ENCODE measurements at regions not wholly inside any gene's neighbourhood (a gene's known extent, or its start where the extent isn't known, plus 50 kb on each side); places are given as distances from the start of the nearest gene placed in this dataset.

DNA sequence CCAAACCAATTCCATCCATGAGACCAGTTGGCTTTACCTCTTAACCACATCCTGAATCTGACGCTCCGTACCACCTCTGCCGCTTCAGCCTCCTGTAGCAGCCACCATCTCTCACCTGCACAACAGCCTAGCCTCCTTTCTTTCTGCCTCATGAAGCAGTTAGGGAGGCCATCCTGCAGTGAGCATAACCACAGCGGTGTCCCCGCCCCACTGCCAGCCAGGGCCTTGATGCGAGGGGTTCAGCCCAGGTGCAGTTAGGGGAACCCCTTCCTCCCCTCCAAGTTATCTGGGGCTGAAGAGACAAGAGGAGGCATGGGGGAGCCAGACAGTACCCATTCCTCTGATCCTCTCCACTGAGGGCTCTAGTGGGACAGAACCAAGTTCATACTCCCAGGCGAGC, 167.0 kb downstream of the C5orf15 start:
- peaks cover 0 to 7% (median 0%) of the 10 kb centered on the region in 3 donors for H3K9me3 ChIP-seq
- 100% methylated on average over 5 of the region's 7 CpGs; no CpG with 5 or more reads in 1 of the 2 donors for WGBS, 2 donors (ENCODE audit: low coverage in 1 of 2)
- H3K36me3 ChIP-seq = no peaks in the 10 kb centered on the region
- H3K4me1 ChIP-seq = no peaks in the 10 kb centered on the region
- no peak overlapping the region for H3K27ac ChIP-seq
- TF ChIP-seq POLR2A (IDR thresholded peaks at IDR 0.05) = no peak
- TF ChIP-seq, protein P1, sequence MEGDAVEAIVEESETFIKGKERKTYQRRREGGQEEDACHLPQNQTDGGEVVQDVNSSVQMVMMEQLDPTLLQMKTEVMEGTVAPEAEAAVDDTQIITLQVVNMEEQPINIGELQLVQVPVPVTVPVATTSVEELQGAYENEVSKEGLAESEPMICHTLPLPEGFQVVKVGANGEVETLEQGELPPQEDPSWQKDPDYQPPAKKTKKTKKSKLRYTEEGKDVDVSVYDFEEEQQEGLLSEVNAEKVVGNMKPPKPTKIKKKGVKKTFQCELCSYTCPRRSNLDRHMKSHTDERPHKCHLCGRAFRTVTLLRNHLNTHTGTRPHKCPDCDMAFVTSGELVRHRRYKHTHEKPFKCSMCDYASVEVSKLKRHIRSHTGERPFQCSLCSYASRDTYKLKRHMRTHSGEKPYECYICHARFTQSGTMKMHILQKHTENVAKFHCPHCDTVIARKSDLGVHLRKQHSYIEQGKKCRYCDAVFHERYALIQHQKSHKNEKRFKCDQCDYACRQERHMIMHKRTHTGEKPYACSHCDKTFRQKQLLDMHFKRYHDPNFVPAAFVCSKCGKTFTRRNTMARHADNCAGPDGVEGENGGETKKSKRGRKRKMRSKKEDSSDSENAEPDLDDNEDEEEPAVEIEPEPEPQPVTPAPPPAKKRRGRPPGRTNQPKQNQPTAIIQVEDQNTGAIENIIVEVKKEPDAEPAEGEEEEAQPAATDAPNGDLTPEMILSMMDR (IDR thresholded peaks at IDR 0.05) = no peak
- TF ChIP-seq EP300 (IDR thresholded peaks at IDR 0.05) = no peak
- no peak for TF ChIP-seq POLR2AphosphoS5 (IDR thresholded peaks at IDR 0.05)
- H3K27me3 ChIP-seq = peaks cover 44% of the 10 kb centered on the region
- no peak for ATAC-seq
- H3K4me3 ChIP-seq = no peak overlapping the region

DNA sequence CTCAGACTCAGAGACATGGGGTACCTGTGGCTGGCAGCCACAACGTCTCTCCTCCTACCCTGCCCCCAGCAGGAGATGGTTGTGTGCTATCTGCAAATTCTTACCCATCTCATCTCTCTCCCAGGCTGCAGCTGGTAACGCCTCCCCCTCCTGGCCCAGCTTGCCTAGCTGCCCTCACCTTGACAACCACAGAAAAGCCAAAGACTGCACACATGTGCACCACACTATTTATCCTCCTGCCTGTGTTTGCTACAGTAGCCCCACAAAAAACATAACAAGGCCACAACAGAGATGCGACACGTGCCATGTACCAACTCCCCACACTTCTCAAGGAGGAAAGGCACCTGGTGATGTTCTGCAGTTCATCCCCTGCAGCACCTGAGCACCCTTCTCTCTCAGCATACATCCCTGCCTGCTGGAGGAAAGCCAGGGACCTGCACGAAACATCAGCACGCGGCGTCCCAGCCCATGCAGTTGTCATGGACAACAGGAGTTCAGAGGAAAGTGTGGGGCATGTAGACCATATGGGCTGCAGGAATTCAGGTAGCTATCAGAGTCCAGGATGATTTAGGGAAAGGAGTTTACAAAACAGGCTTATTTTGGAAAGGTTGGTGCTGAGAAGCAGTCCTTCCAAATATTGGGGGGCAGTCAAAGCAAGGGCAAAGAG, 168.7 kb downstream of the C5orf15 start:
- Histone ChIP-seq H3K36me3 (no peaks in the 10 kb centered on the region), H3K4me1 (no peaks in the 10 kb centered on the region), H3K27me3 (peaks cover 53% of the 10 kb centered on the region), H3K27ac (no peak overlapping the region), H3K4me3 (no peak overlapping the region), H3K9me3 (peaks cover 0 to 7% (median 0%) of the 10 kb centered on the region in 3 donors)
- no peak for ATAC-seq
- 44% methylated on average over 5 of the region's 8 CpGs; no CpG with 5 or more reads in 1 of the 2 donors for WGBS, 2 donors (ENCODE audit: low coverage in 1 of 2)
- TF ChIP-seq EP300 (IDR thresholded peaks at IDR 0.05) (no peak), POLR2A (IDR thresholded peaks at IDR 0.05) (no peak), POLR2AphosphoS5 (IDR thresholded peaks at IDR 0.05) (no peak)
- TF ChIP-seq, protein P1 (IDR thresholded peaks at IDR 0.05) = no peak

DNA sequence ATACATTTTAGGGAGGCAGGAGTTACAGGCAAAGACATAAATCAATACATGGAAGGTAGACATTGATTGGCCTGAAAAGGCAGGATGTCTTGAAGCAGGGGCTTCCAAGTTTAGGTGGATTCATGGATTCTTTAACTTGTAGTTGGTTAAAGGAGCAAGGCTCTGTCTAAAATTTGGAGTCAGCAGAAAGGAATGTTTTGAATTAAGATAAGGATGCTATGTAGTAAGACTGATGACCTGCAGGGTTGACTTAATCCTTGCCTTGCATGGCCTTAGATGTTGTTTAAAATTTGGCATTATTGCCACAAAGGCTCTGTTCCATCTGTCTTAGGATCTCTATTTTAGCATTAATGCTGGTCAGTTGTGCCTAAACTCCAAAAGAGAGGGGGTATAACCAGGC, 171.3 kb downstream of the C5orf15 start:
- no peak for ATAC-seq
- no peak overlapping the region for H3K4me3 ChIP-seq
- H3K27ac ChIP-seq = no peak overlapping the region
- H3K9me3 ChIP-seq = no peaks in the 10 kb centered on the region
- peaks cover 49% of the 10 kb centered on the region for H3K27me3 ChIP-seq
- TF ChIP-seq, protein P1 (IDR thresholded peaks at IDR 0.05) = no peak
- TF ChIP-seq POLR2AphosphoS5 (IDR thresholded peaks at IDR 0.05) = no peak
- TF ChIP-seq POLR2A (IDR thresholded peaks at IDR 0.05) = no peak
- no peak for TF ChIP-seq EP300 (IDR thresholded peaks at IDR 0.05)
- no peaks in the 10 kb centered on the region for H3K36me3 ChIP-seq
- H3K4me1 ChIP-seq = no peaks in the 10 kb centered on the region

DNA sequence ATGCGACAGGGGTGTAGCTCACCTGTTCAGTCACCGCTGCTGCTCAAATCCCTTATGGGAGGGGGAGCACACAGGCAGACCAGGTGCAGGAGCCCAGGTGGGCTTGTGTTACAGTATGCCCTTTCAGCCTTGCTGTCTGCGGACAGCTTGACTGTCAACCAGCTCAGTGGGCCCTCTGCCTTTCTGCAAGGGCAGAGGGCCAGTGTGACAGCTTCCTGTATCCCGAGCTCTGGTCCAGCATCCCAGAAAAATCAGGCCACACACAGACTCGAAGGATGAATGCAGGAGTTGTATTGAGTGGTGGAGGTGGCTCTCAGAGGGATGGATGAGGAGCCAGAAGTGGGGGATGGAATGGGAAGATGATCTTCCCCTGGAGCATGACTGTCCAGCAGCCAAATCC, 172.2 kb downstream of the C5orf15 start:
- 77% methylated on average over 5 of the region's 5 CpGs; no CpG with 5 or more reads in 1 of the 2 donors for WGBS, 2 donors (ENCODE audit: low coverage in 1 of 2)
- Histone ChIP-seq H3K36me3 (no peaks in the 10 kb centered on the region), H3K27me3 (peaks cover 41% of the 10 kb centered on the region), H3K9me3 (no peaks in the 10 kb centered on the region), H3K27ac (no peak overlapping the region), H3K4me3 (no peak overlapping the region), H3K4me1 (no peaks in the 10 kb centered on the region)
- no peak for ATAC-seq
- TF ChIP-seq, protein P1 (IDR thresholded peaks at IDR 0.05) = no peak
- TF ChIP-seq POLR2AphosphoS5 (IDR thresholded peaks at IDR 0.05) (no peak), EP300 (IDR thresholded peaks at IDR 0.05) (no peak), POLR2A (IDR thresholded peaks at IDR 0.05) (no peak)

DNA sequence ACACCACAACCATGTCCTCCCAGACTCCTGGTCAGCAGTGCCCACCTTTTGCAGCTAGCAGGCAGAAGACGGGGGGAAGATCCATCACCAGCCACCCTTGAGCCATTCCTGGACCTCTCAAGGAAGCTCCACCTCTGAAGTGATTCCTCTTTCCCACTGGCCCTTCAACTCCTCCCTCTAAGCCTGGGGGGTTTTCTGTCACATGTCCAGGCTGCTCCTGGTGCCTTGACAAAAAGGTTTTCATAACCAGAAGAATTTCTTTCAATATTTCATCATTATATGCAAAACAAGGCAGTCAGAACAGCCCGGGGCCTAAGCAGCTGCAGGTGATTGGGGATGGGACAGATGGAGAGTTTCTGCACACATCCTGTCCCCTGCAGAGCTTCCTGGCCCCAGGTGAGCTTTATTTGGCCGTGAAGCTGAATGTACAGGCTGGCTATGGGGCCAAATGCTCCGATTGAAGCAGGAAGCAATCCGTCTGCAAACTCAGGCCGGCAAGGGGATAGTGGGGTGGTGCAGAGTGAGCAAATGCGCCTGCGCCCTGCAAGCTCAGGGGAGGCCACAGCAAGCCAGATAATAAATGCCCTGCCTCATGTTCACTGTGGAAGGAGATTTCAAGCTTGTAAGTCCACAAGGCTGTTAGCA, 173.5 kb downstream of the C5orf15 start:
- H3K9me3 ChIP-seq = no peaks in the 10 kb centered on the region
- H3K4me1 ChIP-seq = no peaks in the 10 kb centered on the region
- no peak for ATAC-seq
- H3K36me3 ChIP-seq = no peaks in the 10 kb centered on the region
- H3K27me3 ChIP-seq = peaks cover 31% of the 10 kb centered on the region
- TF ChIP-seq, protein P1 (IDR thresholded peaks at IDR 0.05) = no peak
- no peak for TF ChIP-seq POLR2AphosphoS5 (IDR thresholded peaks at IDR 0.05)
- TF ChIP-seq POLR2A (IDR thresholded peaks at IDR 0.05) = no peak
- no peak for TF ChIP-seq EP300 (IDR thresholded peaks at IDR 0.05)
- no peak overlapping the region for H3K27ac ChIP-seq
- 80 to 94% methylated on average over 1 to 3 of the region's 8 CpGs for WGBS, 2 donors (ENCODE audit: low coverage in 1 of 2)
- H3K4me3 ChIP-seq = no peak overlapping the region

All from gastroesophageal sphincter (tissue), 4 donors.